SK-N-SH (cell line): ENCODE measurements at regions not wholly inside any gene's neighbourhood (a gene's known extent, or its start where the extent isn't known, plus 50 kb on each side); places are given as distances from the start of the nearest gene placed in this dataset.

ENCODE experiments used
- CTCF ChIA-PET: fragments of 300-600, 350-600 bp; formaldehyde crosslinking; extraction: SDS; loops from one replicate; lab custom pipeline; 2021; lab: Yijun Ruan, JAX
- POLR2A ChIA-PET: fragments of 350-600 bp; sonication (Branson Sonifier 250); formaldehyde crosslinking; extraction: SDS; loops from one replicate; lab custom pipeline; 2020; ENCODE audit warnings: antibody characterized with exemption, inconsistent platforms; lab: Yijun Ruan, JAX
- DNase-seq: peaks from one replicate; pipeline ENCODE4 v3.0.0; 2012
- H2AFZ ChIP-seq: fragments of 200-600 bp; sonication (generic); 2 replicates; pipeline ENCODE4 v1.8.1; 2016; ENCODE audit warnings: antibody characterized with exemption, mild to moderate bottlenecking, low read depth
- H3F3A ChIP-seq: fragments of 200-600 bp; sonication (generic); replicated peaks from 2 replicates; pipeline ENCODE3; 2016; ENCODE audit warnings: antibody characterized with exemption, mild to moderate bottlenecking; ENCODE audit not compliant: insufficient read depth
- H3K27ac ChIP-seq, 2 experiments: fragments of 200-500 bp in 1 of 2; fragments of 200-600 bp in 1 of 2; sonication (Bioruptor generic) in 1 of 2; sonication (generic), shearing (Covaris generic) in 1 of 2; 2 replicates each; pipeline versions ENCODE4 v1.5.1 to v1.6.1; 2014 to 2016; ENCODE audit warnings: low read depth in 2 of 2, inconsistent platforms in 1 of 2, low read length in 1 of 2, mild to moderate bottlenecking in 1 of 2, mixed read lengths in 1 of 2
- H3K27me3 ChIP-seq: fragments of 200-600 bp; sonication (generic), shearing (Covaris generic); 2 replicates; pipeline ENCODE4 v1.6.1; 2016; ENCODE audit warnings: mixed run types; ENCODE audit not compliant: insufficient read depth
- H3K36me3 ChIP-seq, 2 experiments: fragments of 200-500 bp in 1 of 2; fragments of 200-600 bp in 1 of 2; sonication (Bioruptor generic) in 1 of 2; sonication (generic) in 1 of 2; replicated peaks in 1 of 2; 2 replicates each; pipeline versions ENCODE3 to v1.5.1; 2014 to 2016; ENCODE audit warnings: low read length in 1 of 2, mild to moderate bottlenecking in 1 of 2; ENCODE audit not compliant: insufficient read depth in 2 of 2, control insufficient read depth in 1 of 2
- H3K4me1 ChIP-seq, 2 experiments: fragments of 200-500 bp in 1 of 2; fragments of 200-600 bp in 1 of 2; sonication (Bioruptor generic) in 1 of 2; sonication (generic), shearing (Covaris generic) in 1 of 2; 2 replicates each; pipeline versions ENCODE4 v1.5.1 to v1.6.1; 2014 to 2016; ENCODE audit warnings: low read depth in 1 of 2, low read length in 1 of 2, mixed run types in 1 of 2; ENCODE audit not compliant: insufficient read depth in 2 of 2, control insufficient read depth in 1 of 2
- H3K4me2 ChIP-seq: fragments of 200-600 bp; sonication (generic), shearing (Covaris generic); 2 replicates; pipeline ENCODE4 v1.6.1; 2017; ENCODE audit warnings: mixed run types
- H3K4me3 ChIP-seq, 2 experiments: fragments of 200-500 bp in 1 of 2; fragments of 200-600 bp in 1 of 2; sonication (Bioruptor generic) in 1 of 2; sonication (generic), shearing (Covaris generic) in 1 of 2; 2 replicates each; pipeline versions ENCODE4 v1.5.1 to v1.8.1; 2014 to 2016; ENCODE audit warnings: low read depth in 2 of 2, inconsistent platforms in 1 of 2, low read length in 1 of 2, mild to moderate bottlenecking in 1 of 2, mixed read lengths in 1 of 2, moderate library complexity in 1 of 2
- H3K79me2 ChIP-seq: fragments of 200-600 bp; sonication (generic); 2 replicates; pipeline ENCODE4 v1.8.1; 2017; ENCODE audit warnings: mild to moderate bottlenecking; ENCODE audit not compliant: insufficient read depth
- H3K9ac ChIP-seq: fragments of 200-600 bp; sonication (generic); 2 replicates; pipeline ENCODE4 v1.6.1; 2017; ENCODE audit warnings: mixed run types
- H3K9me2 ChIP-seq: fragments of 200-600 bp; sonication (generic); 2 replicates; pipeline ENCODE4 v1.6.1; 2017; ENCODE audit warnings: mixed run types
- H3K9me3 ChIP-seq: fragments of 200-600 bp; sonication (generic); 2 replicates; pipeline ENCODE4 v1.6.1; 2017; ENCODE audit warnings: mixed run types, mild to moderate bottlenecking, moderate library complexity
- H4K20me1 ChIP-seq: fragments of 200-600 bp; sonication (generic); 2 replicates; pipeline ENCODE4 v1.6.1; 2017; ENCODE audit warnings: mild to moderate bottlenecking, mixed run types; ENCODE audit not compliant: insufficient read depth
- CHD2 ChIP-seq: fragments of 150-350 bp; IDR thresholded peaks from 2 replicates; pipeline ENCODE4 v1.6.1; 2018; ENCODE audit warnings: low read length; ENCODE audit not compliant: partially characterized antibody
- ELF1 ChIP-seq: IDR thresholded peaks from 2 replicates; pipeline ENCODE4 v1.4.0; 2012
- GATA2 ChIP-seq: sonication (generic); formaldehyde crosslinking; IDR thresholded peaks from 2 replicates; pipeline ENCODE4 v1.5.0; 2020; ENCODE audit warnings: mild to moderate bottlenecking, missing genetic modification reagents
- JUND ChIP-seq: IDR thresholded peaks from 2 replicates; pipeline ENCODE4 v1.4.0; 2012
- MXI1 ChIP-seq: IDR thresholded peaks from 2 replicates; pipeline ENCODE4 v1.6.1; 2012; ENCODE audit warnings: mild to moderate bottlenecking, low read depth, low read length, improper control_type of control experiment
- POLR2AphosphoS5 ChIP-seq: IDR thresholded peaks from 2 replicates; pipeline ENCODE4 v1.6.1; 2012; ENCODE audit warnings: low read depth, low read length
- RAD21 ChIP-seq: IDR thresholded peaks from 2 replicates; pipeline ENCODE4 v1.6.1; 2012; ENCODE audit warnings: mild to moderate bottlenecking, low read length
- RCOR1 ChIP-seq: fragments of 150-350 bp; IDR thresholded peaks from 2 replicates; pipeline ENCODE4 v1.6.1; 2017; ENCODE audit warnings: antibody characterized with exemption, low read length
- RXRA ChIP-seq: IDR thresholded peaks from 2 replicates; pipeline ENCODE4 v1.4.0; 2012; ENCODE audit warnings: low read depth, mild to moderate bottlenecking, borderline replicate concordance
- SIN3A ChIP-seq: IDR thresholded peaks from 2 replicates; pipeline ENCODE4 v1.6.1; 2012; ENCODE audit warnings: low read depth, mild to moderate bottlenecking, low read length, moderate library complexity, borderline replicate concordance
- SMC3 ChIP-seq: IDR thresholded peaks from 2 replicates; pipeline ENCODE4 v1.6.1; 2012; ENCODE audit warnings: low read depth, low read length, improper control_type of control experiment
- TEAD4 ChIP-seq: IDR thresholded peaks from 2 replicates; pipeline ENCODE4 v1.4.0; 2012; ENCODE audit warnings: mild to moderate bottlenecking, borderline replicate concordance; ENCODE audit not compliant: insufficient read depth
- WGBS: methylation state at CpG from one replicate; pipeline ENCODE4 v1.1.6; 2017; ENCODE audit warnings: low lambda C conversion rate; 5-methylcytosine and 5-hydroxymethylcytosine counted together
- TF ChIP-seq, protein P1 (sequence below): IDR thresholded peaks from 2 replicates; pipeline ENCODE4 v1.4.0; 2012; ENCODE audit warnings: low read depth, borderline replicate concordance
- TF ChIP-seq, protein P2 (sequence below): IDR thresholded peaks from 2 replicates; pipeline ENCODE4 v1.6.1; 2012; ENCODE audit warnings: mild to moderate bottlenecking, low read depth, low read length, moderate library complexity
- TF ChIP-seq, protein P3 (sequence below): IDR thresholded peaks from 2 replicates; pipeline ENCODE4 v1.4.0; 2012; ENCODE audit warnings: low read depth, borderline replicate concordance
- TF ChIP-seq, protein P4 (sequence below): fragments of 150-350 bp; IDR thresholded peaks from 2 replicates; pipeline ENCODE4 v1.6.1; 2016; ENCODE audit warnings: mild to moderate bottlenecking, low read depth, low read length

DNA sequence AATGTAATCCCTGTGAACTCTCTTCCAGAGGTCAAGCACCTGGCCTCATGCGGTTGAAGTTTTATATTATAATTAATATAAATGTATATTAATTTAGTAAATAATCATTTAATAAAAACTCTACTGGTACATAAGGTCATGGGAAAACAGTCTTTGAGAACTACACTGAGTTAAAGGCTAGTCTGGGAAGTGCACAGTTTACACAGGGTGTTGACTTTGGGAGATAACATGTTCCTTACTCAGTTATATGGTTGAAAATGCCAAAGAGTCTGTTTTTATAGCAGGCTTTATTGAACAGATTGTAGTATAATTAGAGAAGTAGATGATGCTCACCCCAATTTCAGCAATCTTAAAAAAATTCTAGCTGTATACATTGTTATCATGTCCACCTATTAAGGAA lies 735.9 kb downstream of the GATA3 start:
- Histone ChIP-seq H3K9ac (no peak overlapping the region), H3K27ac (no peak overlapping the region), H3K9me3 (no peaks in the 10 kb centered on the region; the same call in 1 of the 2 replicates), H4K20me1 (no peaks in the 10 kb centered on the region), H3K36me3 (no peaks in the 10 kb centered on the region), H3K27me3 (no peaks in the 10 kb centered on the region), H2AFZ (no peak overlapping the region), H3K4me3 (no peak overlapping the region), H3F3A (no peaks in the 10 kb centered on the region), H3K4me2 (no peak overlapping the region), H3K79me2 (no peaks in the 10 kb centered on the region; the same call in 1 of the 2 replicates), H3K9me2 (no peaks in the 10 kb centered on the region), H3K4me1 (no peaks in the 10 kb centered on the region)
- no peak for DNase-seq
- WGBS, result 35% methylated on average over 1 of the region's 1 CpG
- TF ChIP-seq MXI1 (no peak), JUND (no peak), ELF1 (no peak), SIN3A (no peak), RAD21 (no peak)
- TF ChIP-seq, protein P1, sequence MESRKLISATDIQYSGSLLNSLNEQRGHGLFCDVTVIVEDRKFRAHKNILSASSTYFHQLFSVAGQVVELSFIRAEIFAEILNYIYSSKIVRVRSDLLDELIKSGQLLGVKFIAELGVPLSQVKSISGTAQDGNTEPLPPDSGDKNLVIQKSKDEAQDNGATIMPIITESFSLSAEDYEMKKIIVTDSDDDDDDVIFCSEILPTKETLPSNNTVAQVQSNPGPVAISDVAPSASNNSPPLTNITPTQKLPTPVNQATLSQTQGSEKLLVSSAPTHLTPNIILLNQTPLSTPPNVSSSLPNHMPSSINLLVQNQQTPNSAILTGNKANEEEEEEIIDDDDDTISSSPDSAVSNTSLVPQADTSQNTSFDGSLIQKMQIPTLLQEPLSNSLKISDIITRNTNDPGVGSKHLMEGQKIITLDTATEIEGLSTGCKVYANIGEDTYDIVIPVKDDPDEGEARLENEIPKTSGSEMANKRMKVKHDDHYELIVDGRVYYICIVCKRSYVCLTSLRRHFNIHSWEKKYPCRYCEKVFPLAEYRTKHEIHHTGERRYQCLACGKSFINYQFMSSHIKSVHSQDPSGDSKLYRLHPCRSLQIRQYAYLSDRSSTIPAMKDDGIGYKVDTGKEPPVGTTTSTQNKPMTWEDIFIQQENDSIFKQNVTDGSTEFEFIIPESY, result no peak
- ChIA-PET POLR2A (no interaction called here), CTCF (interaction anchor here (0.6 kb wide), 1 partner anchor 1380 kb away, joined by 3 read pairs; no protein-coding TSS in a partner anchor)

DNA sequence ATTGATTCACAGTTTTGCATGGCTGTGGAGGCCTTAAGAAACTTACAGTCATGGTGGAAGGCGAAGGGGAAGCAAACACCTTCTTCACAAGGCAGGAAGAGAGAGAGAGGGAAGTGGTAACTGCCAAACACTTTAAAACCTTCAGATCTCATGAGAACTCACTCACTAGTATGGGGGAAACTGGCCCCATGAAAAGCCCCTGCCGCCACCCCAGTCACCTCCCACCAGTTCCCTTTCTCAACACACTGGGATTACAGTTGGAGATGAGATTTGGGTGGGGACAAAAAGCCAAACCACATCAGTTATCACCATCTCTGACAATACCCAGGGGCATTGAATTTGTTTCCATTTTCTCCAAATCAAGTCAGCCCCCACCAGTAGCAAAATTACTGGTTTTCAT lies 740.4 kb downstream of the GATA3 start:
- Histone ChIP-seq H3K9ac (no peak overlapping the region), H3K27ac (no peak overlapping the region), H3K79me2 (no peaks in the 10 kb centered on the region; the same call in 1 of the 2 replicates), H3K4me1 (no peaks in the 10 kb centered on the region), H3K9me3 (no peaks in the 10 kb centered on the region), H3F3A (no peaks in the 10 kb centered on the region), H2AFZ (no peak overlapping the region), H3K4me3 (no peak overlapping the region), H3K36me3 (no peaks in the 10 kb centered on the region), H3K4me2 (no peak overlapping the region), H3K9me2 (no peaks in the 10 kb centered on the region), H4K20me1 (no peaks in the 10 kb centered on the region), H3K27me3 (no peaks in the 10 kb centered on the region)
- CTCF ChIA-PET, result no interaction called here
- no peak for DNase-seq
- WGBS, result 13% methylated on average over 2 of the region's 2 CpGs
- POLR2A ChIA-PET, result no interaction called here
- TF ChIP-seq RXRA (no peak), TEAD4 (no peak), RCOR1 (no peak), SMC3 (no peak), CHD2 (no peak)

DNA sequence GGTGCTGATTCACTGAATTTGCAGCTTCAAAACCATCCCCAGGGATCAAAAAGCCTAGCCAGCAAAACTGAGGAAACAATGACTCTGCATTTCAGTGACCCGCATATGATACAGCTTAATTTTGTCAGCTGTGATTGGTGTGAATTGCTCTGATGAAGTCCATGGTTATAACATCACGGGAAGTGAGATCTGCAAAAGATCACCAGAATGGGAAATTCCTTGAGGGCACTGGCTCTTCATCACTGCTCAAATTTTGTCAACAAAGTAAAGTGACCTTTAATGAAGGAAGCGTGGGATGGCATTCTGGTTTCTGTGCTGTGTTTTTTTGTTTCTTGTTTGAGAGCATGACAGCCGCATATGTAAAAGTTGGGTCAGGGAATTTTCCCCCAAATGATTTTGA lies 745.9 kb downstream of the GATA3 start:
- POLR2A ChIA-PET, result no interaction called here
- 38% methylated on average over 4 of the region's 4 CpGs for WGBS
- TF ChIP-seq, protein P2, sequence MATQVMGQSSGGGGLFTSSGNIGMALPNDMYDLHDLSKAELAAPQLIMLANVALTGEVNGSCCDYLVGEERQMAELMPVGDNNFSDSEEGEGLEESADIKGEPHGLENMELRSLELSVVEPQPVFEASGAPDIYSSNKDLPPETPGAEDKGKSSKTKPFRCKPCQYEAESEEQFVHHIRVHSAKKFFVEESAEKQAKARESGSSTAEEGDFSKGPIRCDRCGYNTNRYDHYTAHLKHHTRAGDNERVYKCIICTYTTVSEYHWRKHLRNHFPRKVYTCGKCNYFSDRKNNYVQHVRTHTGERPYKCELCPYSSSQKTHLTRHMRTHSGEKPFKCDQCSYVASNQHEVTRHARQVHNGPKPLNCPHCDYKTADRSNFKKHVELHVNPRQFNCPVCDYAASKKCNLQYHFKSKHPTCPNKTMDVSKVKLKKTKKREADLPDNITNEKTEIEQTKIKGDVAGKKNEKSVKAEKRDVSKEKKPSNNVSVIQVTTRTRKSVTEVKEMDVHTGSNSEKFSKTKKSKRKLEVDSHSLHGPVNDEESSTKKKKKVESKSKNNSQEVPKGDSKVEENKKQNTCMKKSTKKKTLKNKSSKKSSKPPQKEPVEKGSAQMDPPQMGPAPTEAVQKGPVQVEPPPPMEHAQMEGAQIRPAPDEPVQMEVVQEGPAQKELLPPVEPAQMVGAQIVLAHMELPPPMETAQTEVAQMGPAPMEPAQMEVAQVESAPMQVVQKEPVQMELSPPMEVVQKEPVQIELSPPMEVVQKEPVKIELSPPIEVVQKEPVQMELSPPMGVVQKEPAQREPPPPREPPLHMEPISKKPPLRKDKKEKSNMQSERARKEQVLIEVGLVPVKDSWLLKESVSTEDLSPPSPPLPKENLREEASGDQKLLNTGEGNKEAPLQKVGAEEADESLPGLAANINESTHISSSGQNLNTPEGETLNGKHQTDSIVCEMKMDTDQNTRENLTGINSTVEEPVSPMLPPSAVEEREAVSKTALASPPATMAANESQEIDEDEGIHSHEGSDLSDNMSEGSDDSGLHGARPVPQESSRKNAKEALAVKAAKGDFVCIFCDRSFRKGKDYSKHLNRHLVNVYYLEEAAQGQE, result no peak
- TF ChIP-seq GATA2 (peak; percentile 71), POLR2AphosphoS5 (no peak)
- TF ChIP-seq, protein P3, sequence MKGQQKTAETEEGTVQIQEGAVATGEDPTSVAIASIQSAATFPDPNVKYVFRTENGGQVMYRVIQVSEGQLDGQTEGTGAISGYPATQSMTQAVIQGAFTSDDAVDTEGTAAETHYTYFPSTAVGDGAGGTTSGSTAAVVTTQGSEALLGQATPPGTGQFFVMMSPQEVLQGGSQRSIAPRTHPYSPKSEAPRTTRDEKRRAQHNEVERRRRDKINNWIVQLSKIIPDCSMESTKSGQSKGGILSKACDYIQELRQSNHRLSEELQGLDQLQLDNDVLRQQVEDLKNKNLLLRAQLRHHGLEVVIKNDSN, result no peak
- TF ChIP-seq, protein P4, sequence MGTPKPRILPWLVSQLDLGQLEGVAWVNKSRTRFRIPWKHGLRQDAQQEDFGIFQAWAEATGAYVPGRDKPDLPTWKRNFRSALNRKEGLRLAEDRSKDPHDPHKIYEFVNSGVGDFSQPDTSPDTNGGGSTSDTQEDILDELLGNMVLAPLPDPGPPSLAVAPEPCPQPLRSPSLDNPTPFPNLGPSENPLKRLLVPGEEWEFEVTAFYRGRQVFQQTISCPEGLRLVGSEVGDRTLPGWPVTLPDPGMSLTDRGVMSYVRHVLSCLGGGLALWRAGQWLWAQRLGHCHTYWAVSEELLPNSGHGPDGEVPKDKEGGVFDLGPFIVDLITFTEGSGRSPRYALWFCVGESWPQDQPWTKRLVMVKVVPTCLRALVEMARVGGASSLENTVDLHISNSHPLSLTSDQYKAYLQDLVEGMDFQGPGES, result no peak

More for the DNA sequence above, 745.9 kb downstream of the GATA3 start:
- H3K9ac ChIP-seq, result no peak overlapping the region
- peak; percentile 19 for DNase-seq
- no peaks in the 10 kb centered on the region for H3K79me2 ChIP-seq
- H3K27me3 ChIP-seq, result no peaks in the 10 kb centered on the region
- H3F3A ChIP-seq, result no peaks in the 10 kb centered on the region
- CTCF ChIA-PET, result interaction anchor here (0.9 to 1.9 kb wide), 3 partner anchors 12 to 72 kb away, joined by 3 to 6 read pairs (median 4); no protein-coding TSS in a partner anchor
- no peaks in the 10 kb centered on the region; a peak in 1 of 4 replicates for H3K4me1 ChIP-seq
- no peak overlapping the region for H2AFZ ChIP-seq
- peak overlapping the region in 1 of 2 experiments; percentile 55; a peak in 1 of 4 replicates for H3K27ac ChIP-seq
- no peaks in the 10 kb centered on the region for H3K9me2 ChIP-seq
- no peaks in the 10 kb centered on the region for H3K9me3 ChIP-seq
- no peaks in the 10 kb centered on the region for H4K20me1 ChIP-seq
- no peak overlapping the region for H3K4me3 ChIP-seq
- H3K36me3 ChIP-seq, result no peaks in the 10 kb centered on the region
- H3K4me2 ChIP-seq, result no peak overlapping the region
